ENCODE measurements at regions not wholly inside any gene's neighbourhood (a gene's known extent, or its start where the extent isn't known, plus 50 kb on each side); places are given as distances from the start of the nearest gene placed in this dataset.
A peak's percentile ranks its signal among the peaks of the same experiment; 100 is the strongest.
"Not testable (repeated sequence)": the region's sequence is repeated elsewhere in the genome, so short reads cannot be mapped to it uniquely, and the experiment has no call there.

GRCh38 chr6:139701003-139701402, 326.6 kb upstream of the CITED2 start:
- Histone ChIP-seq H3K27ac (no peak overlapping the region), H3K36me3 (no peaks in the 10 kb centered on the region), H3K9me3 (no peaks in the 10 kb centered on the region), H3K27me3 (no peaks in the 10 kb centered on the region), H3K4me1 (no peaks in the 10 kb centered on the region), H3K4me3 (no peak overlapping the region)
- no peak for TF ChIP-seq CTCF (IDR thresholded peaks at IDR 0.05)
- no peak for DNase-seq (ENCODE audit: low spot score)

GRCh38 chr6:139699911-139700310, 325.5 kb upstream of the CITED2 start:
- no peak for TF ChIP-seq CTCF (IDR thresholded peaks at IDR 0.05)
- Histone ChIP-seq H3K36me3 (no peaks in the 10 kb centered on the region), H3K4me1 (no peaks in the 10 kb centered on the region), H3K27me3 (no peaks in the 10 kb centered on the region), H3K4me3 (no peak overlapping the region), H3K27ac (no peak overlapping the region), H3K9me3 (no peaks in the 10 kb centered on the region)
- no peak for DNase-seq (ENCODE audit: low spot score)

GRCh38 chr6:139699335-139699734, 324.9 kb upstream of the CITED2 start:
- H3K27ac ChIP-seq: peak overlapping the region in 1 of 2 donors; percentile 15
- no peaks in the 10 kb centered on the region for H3K9me3 ChIP-seq
- no peaks in the 10 kb centered on the region for H3K36me3 ChIP-seq
- no peaks in the 10 kb centered on the region for H3K27me3 ChIP-seq
- no peaks in the 10 kb centered on the region for H3K4me1 ChIP-seq
- no peak for TF ChIP-seq CTCF (IDR thresholded peaks at IDR 0.05)
- no peak overlapping the region for H3K4me3 ChIP-seq
- DNase-seq (ENCODE audit: low spot score): no peak

- H3K27ac ChIP-seq: peak overlapping the region in 1 of 2 donors; percentile 15
- no peaks in the 10 kb centered on the region for H3K9me3 ChIP-seq
- no peaks in the 10 kb centered on the region for H3K4me1 ChIP-seq
- no peak for TF ChIP-seq CTCF (IDR thresholded peaks at IDR 0.05)
- no peak overlapping the region for H3K4me3 ChIP-seq
- no peaks in the 10 kb centered on the region for H3K36me3 ChIP-seq
- DNase-seq (ENCODE audit: low spot score): no peak
- H3K27me3 ChIP-seq: no peaks in the 10 kb centered on the region
Measured at GRCh38 chr6:139698526-139699176, 324.2 kb upstream of the CITED2 start.

- DNase-seq (ENCODE audit: low spot score); H3K9me3 ChIP-seq; H3K36me3 ChIP-seq; H3K27ac ChIP-seq; H3K27me3 ChIP-seq; H3K4me1 ChIP-seq; H3K4me3 ChIP-seq: not testable (repeated sequence)
Measured at GRCh38 chr6:139697856-139698255, 323.4 kb upstream of the CITED2 start.

GRCh38 chr6:139696991-139697390, 322.5 kb upstream of the CITED2 start:
- H3K4me3 ChIP-seq; H3K27ac ChIP-seq; DNase-seq (ENCODE audit: low spot score): not testable (repeated sequence)

GRCh38 chr6:139695361-139695760, 320.9 kb upstream of the CITED2 start:
- Histone ChIP-seq H3K4me3 (no peak overlapping the region), H3K27ac (no peak overlapping the region), H3K27me3 (no peaks in the 10 kb centered on the region), H3K36me3 (no peaks in the 10 kb centered on the region), H3K4me1 (no peaks in the 10 kb centered on the region), H3K9me3 (no peaks in the 10 kb centered on the region)
- DNase-seq (ENCODE audit: low spot score): no peak
- no peak for TF ChIP-seq CTCF (IDR thresholded peaks at IDR 0.05)

More at GRCh38 chr6:139696991-139697390, 322.5 kb upstream of the CITED2 start:
- not testable (repeated sequence) for H3K36me3 ChIP-seq, H3K9me3 ChIP-seq, H3K4me1 ChIP-seq, H3K27me3 ChIP-seq

Measured in right atrium auricular region (tissue), 2 donors.